Parathyroid adenoma (tissue), 2 donors: ENCODE measurements at regions not wholly inside any gene's neighbourhood (a gene's known extent, or its start where the extent isn't known, plus 50 kb on each side); places are given as distances from the start of the nearest gene placed in this dataset.

Experiments
- H2AFZ ChIP-seq: fragments of 300-600 bp; sonication (generic); one replicate; pipeline ENCODE4 v1.7.0; 2017; ENCODE audit warnings: antibody characterized with exemption, mild to moderate bottlenecking
- H3K27ac ChIP-seq: fragments of 300-600 bp; sonication (generic); one replicate; pipeline ENCODE4 v1.7.0; 2017
- H3K27me3 ChIP-seq: fragments of 300-600 bp; sonication (generic); one replicate; pipeline ENCODE4 v1.7.0; 2017; ENCODE audit warnings: low read length; ENCODE audit not compliant: control insufficient read depth, insufficient read depth
- H3K36me3 ChIP-seq: fragments of 300-600 bp; sonication (generic); one replicate; pipeline ENCODE4 v1.7.0; 2017; ENCODE audit warnings: low read length; ENCODE audit not compliant: control insufficient read depth, insufficient read depth
- H3K4me1 ChIP-seq: fragments of 300-600 bp; sonication (generic); one replicate; pipeline ENCODE4 v1.7.0; 2017; ENCODE audit warnings: control low read depth
- H3K4me2 ChIP-seq: fragments of 300-600 bp; sonication (generic); one replicate; pipeline ENCODE4 v1.7.0; 2017; ENCODE audit warnings: low read length
- H3K4me3 ChIP-seq: fragments of 300-600 bp; sonication (generic); one replicate; pipeline ENCODE4 v1.7.0; 2017; ENCODE audit warnings: low read depth, low read length
- H3K79me2 ChIP-seq: fragments of 300-600 bp; sonication (generic); one replicate; pipeline ENCODE4 v1.7.0; 2017; ENCODE audit warnings: control low read depth
- H3K9ac ChIP-seq: fragments of 300-600 bp; sonication (generic); one replicate; pipeline ENCODE4 v1.7.0; 2017; ENCODE audit warnings: mild to moderate bottlenecking
- H3K9me3 ChIP-seq: fragments of 300-600 bp; sonication (generic); one replicate; pipeline ENCODE4 v1.7.0; 2017; ENCODE audit warnings: low read length; ENCODE audit not compliant: control insufficient read depth
- TF ChIP-seq, protein P1 (sequence below): fragments of 300-600 bp; sonication (generic); IDR thresholded peaks from one replicate; pipeline ENCODE4 v1.7.0; 2017; ENCODE audit warnings: antibody characterized with exemption, mild to moderate bottlenecking
- donor health status: primary hyperparathyroidism.

DNA sequence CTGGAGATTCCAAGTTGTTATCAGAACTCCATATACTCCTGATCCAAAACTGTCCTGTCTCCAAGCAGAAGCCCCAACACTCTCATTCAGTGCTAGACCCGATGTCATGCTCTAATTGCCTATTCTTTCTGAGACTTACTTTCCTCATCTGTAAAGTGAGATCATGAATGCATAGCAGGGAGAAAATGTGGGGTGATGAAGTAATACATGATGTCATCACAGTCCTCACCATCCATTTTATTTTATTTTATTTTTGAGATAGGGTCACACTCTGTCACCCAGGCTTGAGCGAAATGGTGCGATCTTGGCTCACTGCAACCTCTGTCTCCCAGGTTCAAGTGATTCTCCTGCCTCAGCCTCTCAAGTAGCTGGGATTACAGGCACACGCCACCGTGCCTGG lies 1554.0 kb upstream of the ADGRL3 start:
- no peaks in the 10 kb centered on the region for H3K36me3 ChIP-seq
- H3K27me3 ChIP-seq = no peaks in the 10 kb centered on the region
- no peaks in the 10 kb centered on the region for H3K9me3 ChIP-seq
- H2AFZ ChIP-seq = no peak overlapping the region
- H3K4me2 ChIP-seq = no peak overlapping the region
- H3K27ac ChIP-seq = no peak overlapping the region
- H3K4me3 ChIP-seq = no peak overlapping the region
- H3K79me2 ChIP-seq = no peaks in the 10 kb centered on the region
- no peaks in the 10 kb centered on the region for H3K4me1 ChIP-seq
- TF ChIP-seq, protein P1, sequence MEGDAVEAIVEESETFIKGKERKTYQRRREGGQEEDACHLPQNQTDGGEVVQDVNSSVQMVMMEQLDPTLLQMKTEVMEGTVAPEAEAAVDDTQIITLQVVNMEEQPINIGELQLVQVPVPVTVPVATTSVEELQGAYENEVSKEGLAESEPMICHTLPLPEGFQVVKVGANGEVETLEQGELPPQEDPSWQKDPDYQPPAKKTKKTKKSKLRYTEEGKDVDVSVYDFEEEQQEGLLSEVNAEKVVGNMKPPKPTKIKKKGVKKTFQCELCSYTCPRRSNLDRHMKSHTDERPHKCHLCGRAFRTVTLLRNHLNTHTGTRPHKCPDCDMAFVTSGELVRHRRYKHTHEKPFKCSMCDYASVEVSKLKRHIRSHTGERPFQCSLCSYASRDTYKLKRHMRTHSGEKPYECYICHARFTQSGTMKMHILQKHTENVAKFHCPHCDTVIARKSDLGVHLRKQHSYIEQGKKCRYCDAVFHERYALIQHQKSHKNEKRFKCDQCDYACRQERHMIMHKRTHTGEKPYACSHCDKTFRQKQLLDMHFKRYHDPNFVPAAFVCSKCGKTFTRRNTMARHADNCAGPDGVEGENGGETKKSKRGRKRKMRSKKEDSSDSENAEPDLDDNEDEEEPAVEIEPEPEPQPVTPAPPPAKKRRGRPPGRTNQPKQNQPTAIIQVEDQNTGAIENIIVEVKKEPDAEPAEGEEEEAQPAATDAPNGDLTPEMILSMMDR = no peak
- no peak overlapping the region for H3K9ac ChIP-seq

DNA sequence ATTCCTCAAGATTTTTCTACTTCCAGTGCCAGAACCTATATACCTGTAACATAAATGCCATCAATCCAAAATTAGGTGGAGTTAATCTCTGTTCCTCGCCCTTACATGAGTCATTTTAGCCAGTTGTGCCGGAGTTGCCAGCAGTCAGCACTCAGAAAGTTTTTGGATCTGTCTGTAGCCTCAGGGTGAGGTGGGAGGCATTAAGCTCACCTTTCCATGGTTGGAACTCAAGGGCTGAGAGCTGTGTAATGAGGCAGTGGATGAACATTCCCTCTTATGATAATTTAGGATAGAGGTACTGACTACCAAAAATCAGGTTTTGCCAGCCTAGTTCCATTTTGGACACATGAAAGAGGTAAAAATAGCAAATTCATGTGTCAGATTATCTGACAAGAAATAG lies 1553.1 kb upstream of the ADGRL3 start:
- no peaks in the 10 kb centered on the region for H3K9me3 ChIP-seq
- H3K79me2 ChIP-seq = no peaks in the 10 kb centered on the region
- no peaks in the 10 kb centered on the region for H3K4me1 ChIP-seq
- TF ChIP-seq, protein P1 = no peak
- no peak overlapping the region for H2AFZ ChIP-seq
- no peaks in the 10 kb centered on the region for H3K27me3 ChIP-seq
- H3K4me3 ChIP-seq = no peak overlapping the region
- H3K36me3 ChIP-seq = no peaks in the 10 kb centered on the region
- H3K9ac ChIP-seq = no peak overlapping the region
- no peak overlapping the region for H3K4me2 ChIP-seq
- H3K27ac ChIP-seq = no peak overlapping the region

DNA sequence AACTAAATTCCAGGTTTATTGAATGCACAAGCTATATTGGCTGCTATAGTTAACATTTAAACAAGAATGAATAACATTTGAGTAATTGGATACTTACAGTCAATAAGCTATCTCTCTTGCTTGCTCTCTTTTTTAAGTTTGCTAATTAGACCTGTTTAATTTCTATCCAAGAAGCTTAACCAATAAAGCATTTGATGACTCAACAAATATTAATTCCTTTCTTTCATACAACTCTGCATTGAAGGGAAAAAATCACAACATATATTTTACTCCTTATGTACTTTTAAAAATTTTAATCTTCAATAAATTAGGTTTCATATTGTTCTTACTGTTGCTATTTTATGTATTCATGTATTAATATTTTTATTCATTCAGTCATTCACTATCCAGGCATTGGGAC lies 1552.6 kb upstream of the ADGRL3 start:
- Histone ChIP-seq H3K9ac (no peak overlapping the region), H3K27ac (no peak overlapping the region), H3K27me3 (no peaks in the 10 kb centered on the region), H3K79me2 (no peaks in the 10 kb centered on the region), H2AFZ (no peak overlapping the region), H3K9me3 (no peaks in the 10 kb centered on the region), H3K4me1 (no peaks in the 10 kb centered on the region), H3K4me2 (no peak overlapping the region), H3K4me3 (no peak overlapping the region), H3K36me3 (no peaks in the 10 kb centered on the region)
- TF ChIP-seq, protein P1 = no peak

DNA sequence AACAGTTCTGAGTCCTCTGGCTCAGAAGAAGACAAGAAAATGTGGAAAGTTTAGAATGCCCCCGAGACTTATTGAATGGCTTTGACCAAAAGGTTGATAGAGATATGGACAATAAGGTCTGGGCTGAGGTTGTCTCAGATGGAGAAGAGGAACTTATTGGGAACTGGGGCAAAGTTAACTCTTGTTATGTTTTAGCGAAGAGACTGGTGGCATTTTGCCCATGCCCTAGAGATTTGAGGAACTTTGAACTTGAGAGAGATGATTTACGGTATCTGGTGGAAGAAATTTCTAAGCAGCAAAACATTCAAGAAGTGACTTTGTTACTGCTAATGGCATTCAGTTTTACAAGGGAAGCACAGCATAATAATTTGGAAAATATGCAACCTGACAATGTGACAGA lies 1549.3 kb upstream of the ADGRL3 start:
- H3K4me2 ChIP-seq = no peak overlapping the region
- no peaks in the 10 kb centered on the region for H3K79me2 ChIP-seq
- no peaks in the 10 kb centered on the region for H3K4me1 ChIP-seq
- H2AFZ ChIP-seq = no peak overlapping the region
- H3K4me3 ChIP-seq = no peak overlapping the region
- no peak overlapping the region for H3K27ac ChIP-seq
- H3K9ac ChIP-seq = no peak overlapping the region
- TF ChIP-seq, protein P1 = no peak
- no peaks in the 10 kb centered on the region for H3K27me3 ChIP-seq
- H3K36me3 ChIP-seq = no peaks in the 10 kb centered on the region
- no peaks in the 10 kb centered on the region for H3K9me3 ChIP-seq

DNA sequence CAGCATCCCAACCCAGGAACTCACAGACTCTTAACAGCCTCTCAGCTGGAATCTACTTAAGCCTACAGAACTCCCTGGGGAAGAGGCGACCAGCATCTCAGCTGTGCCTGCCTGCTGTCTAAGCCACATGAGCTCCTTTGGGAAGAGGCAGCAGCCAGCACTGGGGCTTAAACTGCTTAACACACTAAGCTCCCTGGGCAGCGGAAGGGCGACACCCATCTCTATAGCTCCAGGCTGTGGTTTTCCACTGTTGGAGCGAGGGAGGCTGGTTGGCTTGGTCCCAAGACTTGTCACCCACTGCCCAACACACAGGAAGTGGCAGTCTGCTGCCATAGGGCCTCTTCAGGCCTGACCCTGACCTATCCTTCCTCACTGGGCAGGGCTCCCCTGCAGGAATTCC lies 1544.1 kb upstream of the ADGRL3 start:
- no peaks in the 10 kb centered on the region for H3K27me3 ChIP-seq
- H3K36me3 ChIP-seq = no peaks in the 10 kb centered on the region
- no peaks in the 10 kb centered on the region for H3K79me2 ChIP-seq
- H2AFZ ChIP-seq = no peak overlapping the region
- TF ChIP-seq, protein P1 = no peak
- no peak overlapping the region for H3K27ac ChIP-seq
- no peak overlapping the region for H3K9ac ChIP-seq
- H3K4me3 ChIP-seq = no peak overlapping the region
- H3K4me1 ChIP-seq = no peaks in the 10 kb centered on the region
- H3K9me3 ChIP-seq = no peaks in the 10 kb centered on the region
- H3K4me2 ChIP-seq = no peak overlapping the region
